K562 (cell line): ENCODE measurements at regions not wholly inside any gene's neighbourhood (a gene's known extent, or its start where the extent isn't known, plus 50 kb on each side); places are given as distances from the start of the nearest gene placed in this dataset.
"Not testable (repeated sequence)": the region's sequence is repeated elsewhere in the genome, so short reads cannot be mapped to it uniquely, and the experiment has no call there.

Experiments
- ATAC-seq: fragments of 200-7000 bp; cut with Tn5 transposase; 3 replicates; pipeline ENCODE4 v1.9.1; 2020; ENCODE audit warnings: moderate library complexity
- BruUV-seq: library from RNA; stranded (reverse); fragments of 400-500 nt; replicated peaks from 2 replicates; lab custom pipeline; 2021; lab: Mats Ljungman, UMichigan
- CTCF ChIA-PET: fragments of 300-600 bp; formaldehyde crosslinking; extraction: SDS; loops from one replicate; lab custom pipeline; 2021; ENCODE audit warnings: low intra/inter-chr PET ratio; lab: Yijun Ruan, JAX
- POLR2A ChIA-PET: fragments of 300-600, 350-650 bp; sonication (Branson Sonifier 250); formaldehyde crosslinking; extraction: SDS; loops from one replicate; lab custom pipeline; 2021; ENCODE audit warnings: antibody characterized with exemption, inconsistent platforms; lab: Yijun Ruan, JAX
- DNase-seq, 4 experiments: peaks; one replicate each; pipeline versions ENCODE4 v3.0.0 to v3.0.0-alpha.2; 2011 to 2018; ENCODE audit warnings: low spot score in 3 of 4, mixed read lengths in 3 of 4; ENCODE audit errors: extremely low read depth in 1 of 4
- FAIRE-seq: peaks from 2 replicates; lab custom pipeline; 2011; peaks lifted over from hg19 to GRCh38; lab: Jason Lieb, UNC
- H2AFZ ChIP-seq: 2 replicates; pipeline ENCODE4 v1.6.0; 2011; ENCODE audit warnings: low read depth, low read length, control low read depth, inconsistent platforms
- H3K27ac ChIP-seq: fragments of 200-600 bp; 3 replicates; pipeline ENCODE4 v1.8.0; 2011; ENCODE audit warnings: low read depth, mild to moderate bottlenecking, control low read depth, inconsistent platforms, low read length, moderate library complexity, mixed read lengths; ENCODE audit errors: extremely low read depth
- H3K27me3 ChIP-seq, 2 experiments: fragments of 300-600 bp in 1 of 2; 2 replicates in 1 of 2; 3 replicates in 1 of 2; pipeline versions ENCODE4 v1.6.0 to v1.8.0; 2011; ENCODE audit warnings: inconsistent platforms in 2 of 2, low read length in 2 of 2, mild to moderate bottlenecking in 1 of 2, mixed read lengths in 1 of 2, moderate library complexity in 1 of 2; ENCODE audit not compliant: control insufficient read depth in 2 of 2, insufficient read depth in 2 of 2
- H3K36me3 ChIP-seq: fragments of 300-600 bp; 3 replicates; pipeline ENCODE4 v1.8.0; 2011; ENCODE audit warnings: mild to moderate bottlenecking, low read length, inconsistent platforms; ENCODE audit not compliant: control insufficient read depth, insufficient read depth
- H3K4me1 ChIP-seq, 2 experiments: fragments of 200-600 bp in 1 of 2; replicated peaks in 1 of 2; 2 replicates in 1 of 2; 3 replicates in 1 of 2; pipeline versions ENCODE4 v1.5.1 to v1.8.0; 2011; ENCODE audit warnings: inconsistent platforms in 2 of 2, low read length in 2 of 2, mild to moderate bottlenecking in 1 of 2, mixed read lengths in 1 of 2, moderate library complexity in 1 of 2; ENCODE audit not compliant: control insufficient read depth in 2 of 2, insufficient read depth in 2 of 2
- H3K4me2 ChIP-seq: 2 replicates; pipeline ENCODE4 v1.6.1; 2011; ENCODE audit warnings: low read length, control low read depth, inconsistent platforms, mixed read lengths; ENCODE audit not compliant: insufficient read depth
- H3K4me3 ChIP-seq: fragments of 200-600 bp; sonication (generic), shearing (Covaris generic); 2 replicates; pipeline ENCODE4 v1.5.1; 2016; ENCODE audit warnings: control low read depth, inconsistent platforms
- H3K79me2 ChIP-seq: fragments of 200-600 bp; 3 replicates; pipeline ENCODE4 v1.8.0; 2011; ENCODE audit warnings: low read length, inconsistent platforms; ENCODE audit not compliant: control insufficient read depth, insufficient read depth
- H3K9ac ChIP-seq, 2 experiments: 2 replicates each; pipeline versions ENCODE4 v1.6.0 to v1.6.1; 2011; ENCODE audit warnings: low read depth in 2 of 2, low read length in 2 of 2, control low read depth in 1 of 2, inconsistent platforms in 1 of 2, mild to moderate bottlenecking in 1 of 2, mixed read lengths in 1 of 2; ENCODE audit not compliant: insufficient read depth in 1 of 2
- H3K9me1 ChIP-seq: one replicate; pipeline ENCODE4 v1.6.0; 2011; ENCODE audit warnings: inconsistent platforms, mild to moderate bottlenecking, low read length, moderate library complexity; ENCODE audit not compliant: control insufficient read depth, insufficient read depth
- H3K9me3 ChIP-seq: replicated peaks from 2 replicates; pipeline ENCODE4 v1.5.1; 2011; ENCODE audit warnings: low read depth, low read length, inconsistent platforms; ENCODE audit not compliant: control insufficient read depth, insufficient read depth
- H4K20me1 ChIP-seq: replicated peaks from 2 replicates; pipeline ENCODE4 v1.6.1; 2011; ENCODE audit warnings: low read length, inconsistent platforms, mixed read lengths; ENCODE audit not compliant: control insufficient read depth, insufficient read depth
- WGBS: fragments of 100-300 bp; shearing (Covaris generic); methylation state at CpG from one replicate; pipeline ENCODE4 v1.1.6; 2016; ENCODE audit warnings: low coverage, mixed read lengths; ENCODE audit not compliant: insufficient coverage; ENCODE audit errors: missing lambda C conversion rate; 5-methylcytosine and 5-hydroxymethylcytosine counted together
- in situ Hi-C: fragments of 300-500 bp; cut with MboI; formaldehyde crosslinking; loops from 4 replicates; pipeline ENCODE4 v1.15.0; 2018; ENCODE audit warnings: inconsistent platforms, mixed read lengths
- intact Hi-C: fragments of 100-400 bp; cut with micrococcal nuclease; formaldehyde crosslinking; loops from 2 replicates; pipeline ENCODE4 v1.14.2; 2022

DNA sequence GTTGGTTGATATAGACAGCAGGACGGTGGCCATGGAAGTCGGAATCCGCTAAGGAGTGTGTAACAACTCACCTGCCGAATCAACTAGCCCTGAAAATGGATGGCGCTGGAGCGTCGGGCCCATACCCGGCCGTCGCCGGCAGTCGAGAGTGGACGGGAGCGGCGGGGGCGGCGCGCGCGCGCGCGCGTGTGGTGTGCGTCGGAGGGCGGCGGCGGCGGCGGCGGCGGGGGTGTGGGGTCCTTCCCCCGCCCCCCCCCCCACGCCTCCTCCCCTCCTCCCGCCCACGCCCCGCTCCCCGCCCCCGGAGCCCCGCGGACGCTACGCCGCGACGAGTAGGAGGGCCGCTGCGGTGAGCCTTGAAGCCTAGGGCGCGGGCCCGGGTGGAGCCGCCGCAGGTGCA lies 2078.3 kb upstream of the TPTE start:
- POLR2A ChIA-PET, FAIRE-seq, H3K27ac ChIP-seq, H3K79me2 ChIP-seq, H2AFZ ChIP-seq, in situ Hi-C loops, H3K36me3 ChIP-seq, H3K4me1 ChIP-seq, DNase-seq, H3K4me2 ChIP-seq, BruUV-seq, H3K9me3 ChIP-seq, H3K27me3 ChIP-seq, intact Hi-C loops, H3K9me1 ChIP-seq, H3K9ac ChIP-seq, CTCF ChIA-PET, H3K4me3 ChIP-seq, H4K20me1 ChIP-seq: not testable (repeated sequence)
- peak; percentile 33; the same call in 2 of the 3 replicates for ATAC-seq
- no CpG with 5 or more reads among the region's 54 CpGs for WGBS

- intact Hi-C loops, POLR2A ChIA-PET: not testable (repeated sequence)
- in situ Hi-C loops = loop anchor here (5.0 kb wide), 1 partner anchor 233 kb away; no protein-coding TSS in a partner anchor
Observed at GRCh38 chr21:8449807-8450206, 2071.6 kb upstream of the TPTE start.

GRCh38 chr21:8455279-8456128 lies 2065.9 kb upstream of the TPTE start:
- H3K79me2 ChIP-seq, H3K4me2 ChIP-seq, FAIRE-seq, CTCF ChIA-PET, H2AFZ ChIP-seq, H3K9me3 ChIP-seq, H3K27me3 ChIP-seq, H4K20me1 ChIP-seq, BruUV-seq, H3K4me3 ChIP-seq, POLR2A ChIA-PET, H3K4me1 ChIP-seq, H3K36me3 ChIP-seq, in situ Hi-C loops, H3K27ac ChIP-seq, DNase-seq, H3K9me1 ChIP-seq, intact Hi-C loops, H3K9ac ChIP-seq: not testable (repeated sequence)
- no CpG with 5 or more reads among the region's 6 CpGs for WGBS
- ATAC-seq = peak; percentile 72

More at GRCh38 chr21:8449807-8450206, 2071.6 kb upstream of the TPTE start:
- BruUV-seq, H3K27me3 ChIP-seq, H3K79me2 ChIP-seq, DNase-seq, H3K36me3 ChIP-seq, H2AFZ ChIP-seq, H4K20me1 ChIP-seq, H3K4me1 ChIP-seq, H3K4me3 ChIP-seq, H3K4me2 ChIP-seq, H3K9me3 ChIP-seq, H3K9ac ChIP-seq, H3K9me1 ChIP-seq, ATAC-seq, FAIRE-seq, H3K27ac ChIP-seq, CTCF ChIA-PET: not testable (repeated sequence)
- WGBS = no CpG with 5 or more reads among the region's 18 CpGs
